A549 (cell line): ENCODE measurements at regions not wholly inside any gene's neighbourhood (a gene's known extent, or its start where the extent isn't known, plus 50 kb on each side); places are given as distances from the start of the nearest gene placed in this dataset.

Source experiments
- ATAC-seq, 2 experiments: fragments of 200-7000 bp in 1 of 2; fragments of >200 bp in 1 of 2; cut with Nextera tagmentation in 1 of 2; cut with Tn5 transposase in 1 of 2; 3 replicates each; pipeline versions ENCODE4 v1.8.0 to v1.9.1; 2018 to 2020; ENCODE audit warnings: mild to moderate bottlenecking in 1 of 2, moderate library complexity in 1 of 2
- CTCF ChIA-PET: fragments of 300-600 bp; sonication (Branson Sonifier 250); formaldehyde crosslinking; extraction: SDS; loops from one replicate; lab custom pipeline; 2021; ENCODE audit warnings: antibody characterized with exemption, inconsistent platforms; lab: Yijun Ruan, JAX
- POLR2A ChIA-PET: fragments of 350-600 bp; formaldehyde crosslinking; extraction: SDS; loops from one replicate; lab custom pipeline; 2021; ENCODE audit warnings: antibody characterized with exemption, inconsistent platforms; lab: Yijun Ruan, JAX
- DNase-seq, 2 experiments: peaks; one replicate each; pipeline versions ENCODE4 v3.0.0 to v3.0.0-alpha.2; 2011 to 2016; ENCODE audit warnings: low read depth in 1 of 2, low spot score in 1 of 2
- FAIRE-seq: peaks from 2 replicates; lab custom pipeline; 2011; peaks lifted over from hg19 to GRCh38; lab: Jason Lieb, UNC
- H3K27ac ChIP-seq, 2 experiments: fragments of >200 bp; sonication (Bioruptor Twin); formaldehyde crosslinking; 3 replicates each; pipeline ENCODE4 v1.5.1; 2016 to 2017
- H3K4me1 ChIP-seq: fragments of >200 bp; sonication (Bioruptor Twin); formaldehyde crosslinking; 3 replicates; pipeline ENCODE4 v1.6.1; 2016
- H3K4me2 ChIP-seq: fragments of >200 bp; sonication (Bioruptor Twin); formaldehyde crosslinking; 3 replicates; pipeline ENCODE4 v1.6.1; 2016
- H3K4me3 ChIP-seq: fragments of >200 bp; sonication (Bioruptor Twin); formaldehyde crosslinking; 3 replicates; pipeline ENCODE4 v1.5.1; 2016
- H3K9me3 ChIP-seq: fragments of >200 bp; sonication (Bioruptor Twin); formaldehyde crosslinking; 3 replicates; pipeline ENCODE4 v1.6.1; 2016
- BCL3 ChIP-seq: fragments of >200 bp; sonication (Bioruptor Twin); formaldehyde crosslinking; IDR thresholded peaks from 3 replicates; pipeline ENCODE4 v1.6.1; 2016
- BHLHE40 ChIP-seq: IDR thresholded peaks from 2 replicates; pipeline ENCODE4 v1.6.1; 2012; ENCODE audit warnings: low read depth, low read length, inconsistent platforms
- CHD2 ChIP-seq: fragments of 150-350 bp; IDR thresholded peaks from 2 replicates; pipeline ENCODE4 v1.6.1; 2014; ENCODE audit warnings: low read length; ENCODE audit not compliant: partially characterized antibody
- CHD4 ChIP-seq: fragments of 200-600 bp; sonication (generic); IDR thresholded peaks from 2 replicates; pipeline ENCODE4 v1.6.1; 2016; ENCODE audit warnings: antibody characterized with exemption, mild to moderate bottlenecking, borderline replicate concordance
- CTCF ChIP-seq: fragments of >200 bp; sonication (Bioruptor Twin); formaldehyde crosslinking; IDR thresholded peaks from 3 replicates; pipeline ENCODE4 v1.5.1; 2016
- EHMT2 ChIP-seq: fragments of 200-600 bp; sonication (generic); IDR thresholded peaks from 2 replicates; pipeline ENCODE4 v1.6.1; 2016; ENCODE audit warnings: antibody characterized with exemption, low read depth, mild to moderate bottlenecking, moderate library complexity
- EP300 ChIP-seq, 2 experiments: fragments of >200 bp; sonication (Bioruptor Twin); formaldehyde crosslinking; IDR thresholded peaks; 2 replicates in 1 of 2; 3 replicates in 1 of 2; pipeline ENCODE4 v1.6.1; 2016 to 2017
- ESRRA ChIP-seq: fragments of 150-350 bp; IDR thresholded peaks from 2 replicates; pipeline ENCODE4 v1.6.1; 2014; ENCODE audit warnings: mild to moderate bottlenecking, low read length, borderline replicate concordance
- HES2 ChIP-seq: fragments of >200 bp; sonication (Bioruptor Twin); formaldehyde crosslinking; IDR thresholded peaks from 2 replicates; pipeline ENCODE4 v1.6.1; 2016
- HEYL ChIP-seq: fragments of 250-450 bp; sonication (Bioruptor Pico); IDR thresholded peaks from 2 replicates; pipeline ENCODE4 v1.8.0; 2021; ENCODE audit warnings: mild to moderate bottlenecking, moderate library complexity
- HMGXB4 ChIP-seq: fragments of 250-450 bp; sonication (Bioruptor Pico); IDR thresholded peaks from 2 replicates; pipeline ENCODE4 v1.5.0; 2021; ENCODE audit warnings: mild to moderate bottlenecking, moderate library complexity, borderline replicate concordance
- JUN ChIP-seq, 2 experiments: fragments of >200 bp; sonication (Bioruptor Twin); formaldehyde crosslinking; IDR thresholded peaks; 2 replicates in 1 of 2; 3 replicates in 1 of 2; pipeline ENCODE4 v1.6.1; 2016 to 2017
- JUNB ChIP-seq: fragments of >200 bp; sonication (Bioruptor Twin); formaldehyde crosslinking; IDR thresholded peaks from 2 replicates; pipeline ENCODE4 v1.6.1; 2016
- KDM5A ChIP-seq: fragments of 200-600 bp; sonication (generic); IDR thresholded peaks from 2 replicates; pipeline ENCODE4 v1.6.1; 2016; ENCODE audit warnings: antibody characterized with exemption, mild to moderate bottlenecking
- MAFK ChIP-seq: fragments of 450-650 bp; IDR thresholded peaks from 2 replicates; pipeline ENCODE4 v1.6.1; 2014; ENCODE audit not compliant: partially characterized antibody
- NFE2L2 ChIP-seq: fragments of 150-350 bp; conservative IDR thresholded peaks from 2 replicates; pipeline ENCODE4 v1.6.1; 2014; ENCODE audit warnings: low read length
- NPAS2 ChIP-seq: fragments of 250-450 bp; sonication (Bioruptor Pico); IDR thresholded peaks from 2 replicates; pipeline ENCODE4 v1.8.0; 2022; ENCODE audit warnings: mild to moderate bottlenecking, moderate library complexity, borderline replicate concordance
- NR3C1 ChIP-seq: fragments of >200 bp; sonication (Bioruptor Twin); formaldehyde crosslinking; IDR thresholded peaks from 3 replicates; pipeline ENCODE4 v1.6.1; 2017
- PHF8 ChIP-seq: fragments of 200-600 bp; sonication (generic); IDR thresholded peaks from 2 replicates; pipeline ENCODE4 v1.6.1; 2016; ENCODE audit warnings: low read depth, mild to moderate bottlenecking, antibody characterized with exemption, moderate library complexity, borderline replicate concordance
- POLR2AphosphoS2 ChIP-seq: conservative IDR thresholded peaks from 2 replicates; pipeline ENCODE4 v1.6.1; 2012; ENCODE audit warnings: low read length, improper control_type of control experiment, inconsistent platforms
- RAD21 ChIP-seq, 2 experiments: fragments of >200 bp in 1 of 2; sonication (Bioruptor Twin) in 1 of 2; formaldehyde crosslinking in 1 of 2; IDR thresholded peaks in 1 of 2; conservative IDR thresholded peaks in 1 of 2; 2 replicates in 1 of 2; 3 replicates in 1 of 2; pipeline ENCODE4 v1.6.1; 2012 to 2018; ENCODE audit warnings: inconsistent platforms in 1 of 2
- RARB ChIP-seq: fragments of 250-450 bp; sonication (Bioruptor Pico); IDR thresholded peaks from 2 replicates; pipeline ENCODE4 v1.8.0; 2021; ENCODE audit warnings: mild to moderate bottlenecking, moderate library complexity
- RCOR1 ChIP-seq: fragments of 150-350 bp; IDR thresholded peaks from 2 replicates; pipeline ENCODE4 v1.6.1; 2014; ENCODE audit warnings: antibody characterized with exemption, low read length, low read depth
- RNF2 ChIP-seq: fragments of 200-600 bp; sonication (generic); IDR thresholded peaks from 2 replicates; pipeline ENCODE4 v1.6.1; 2016; ENCODE audit warnings: low read depth, mild to moderate bottlenecking, antibody characterized with exemption, moderate library complexity, borderline replicate concordance
- SMC3 ChIP-seq: fragments of >200 bp; sonication (Bioruptor Twin); formaldehyde crosslinking; IDR thresholded peaks from 3 replicates; pipeline ENCODE4 v1.6.1; 2018; ENCODE audit warnings: inconsistent platforms
- SREBF2 ChIP-seq: fragments of 450-650 bp; IDR thresholded peaks from 2 replicates; pipeline ENCODE4 v1.6.1; 2014; ENCODE audit warnings: mild to moderate bottlenecking, moderate library complexity
- TP53 ChIP-seq: fragments of 250-450 bp; sonication (Bioruptor Pico); IDR thresholded peaks from 2 replicates; pipeline ENCODE4 v1.5.0; 2021; ENCODE audit warnings: mild to moderate bottlenecking, moderate library complexity
- ZFP36 ChIP-seq: fragments of 450-650 bp; IDR thresholded peaks from 2 replicates; pipeline ENCODE4 v1.6.1; 2014; ENCODE audit warnings: borderline replicate concordance; ENCODE audit not compliant: partially characterized antibody
- WGBS: methylation state at CpG from one replicate; pipeline ENCODE4 v1.1.6; 2017; ENCODE audit errors: missing lambda C conversion rate; 5-methylcytosine and 5-hydroxymethylcytosine counted together

- CTCF ChIA-PET: interaction anchor here (1.0 kb wide), 1 partner anchor 14 kb away, joined by 3 read pairs; no protein-coding TSS in a partner anchor
- no peak for ATAC-seq
- Histone ChIP-seq H3K4me2 (no peak overlapping the region), H3K4me3 (no peak overlapping the region)
- TF ChIP-seq EP300 (IDR thresholded peaks at IDR 0.05): no peak
- TF ChIP-seq ZFP36: no peak
- no peak for TF ChIP-seq NPAS2 (CRISPR knock-in tag)
- TF ChIP-seq RARB: no peak
- no peak for TF ChIP-seq BCL3
- TF ChIP-seq SREBF2: no peak
- TF ChIP-seq NR3C1: no peak
- TF ChIP-seq BHLHE40: no peak
- no peak for TF ChIP-seq CTCF
- TF ChIP-seq ESRRA: no peak
- no peak for TF ChIP-seq HES2
- TF ChIP-seq JUN (IDR thresholded peaks at IDR 0.05): no peak
- no peak for TF ChIP-seq HEYL
- TF ChIP-seq PHF8: no peak
- no peak for TF ChIP-seq HMGXB4 (CRISPR knock-in tag)
- TF ChIP-seq EHMT2: no peak
- TF ChIP-seq CHD4: no peak
- no peak for TF ChIP-seq MAFK
- TF ChIP-seq, all 56 proteins: peak for 0
- WGBS: 24% methylated on average over 9 of the region's 9 CpGs
- FAIRE-seq (no peak), DNase-seq (no peak)
- Histone ChIP-seq H3K4me1 (no peaks in the 10 kb centered on the region), H3K9me3 (no peaks in the 10 kb centered on the region), H3K27ac (no peak overlapping the region)
- POLR2A ChIA-PET: no interaction called here
These were observed 120.2 kb downstream of the TRIM29 start for GRCh38 chr11:120017582-120018150.

GRCh38 chr11:120013325-120014250 lies 124.3 kb downstream of the TRIM29 start:
- ATAC-seq (peak; percentile 85 to 97), FAIRE-seq (no peak), DNase-seq (peak; percentile 35 to 61)
- 15% methylated on average over 6 of the region's 28 CpGs for whole genome bisulfite sequencing
- ChIA-PET POLR2A (no interaction called here), CTCF (interaction anchor here (0.6 to 2.0 kb wide), 8 partner anchors 12 to 349 kb away, joined by 3 to 5 read pairs (median 3); no protein-coding TSS in a partner anchor)
- Histone ChIP-seq H3K27ac (no peak overlapping the region), H3K9me3 (no peaks in the 10 kb centered on the region), H3K4me1 (no peaks in the 10 kb centered on the region), H3K4me3 (no peak overlapping the region), H3K4me2 (no peak overlapping the region)
- TF ChIP-seq NFE2L2 (no peak), PHF8 (no peak), RNF2 (no peak), RAD21 (conservative IDR thresholded peaks at IDR 0.05 in 1 of 2, IDR thresholded peaks at IDR 0.05 in 1 of 2) (peak; percentile 49 to 62; a peak in 4 of 5 replicates), SMC3 (peak; percentile 60), TP53 (no peak), POLR2AphosphoS2 (no peak), CHD2 (no peak), HMGXB4 (CRISPR knock-in tag) (no peak), RCOR1 (no peak), JUNB (no peak), KDM5A (no peak)
